CD14-positive monocyte (primary cell): ENCODE measurements at regions not wholly inside any gene's neighbourhood (a gene's known extent, or its start where the extent isn't known, plus 50 kb on each side); places are given as distances from the start of the nearest gene placed in this dataset.

ENCODE experiments used
- DNase-seq, 3 donors: peaks; one replicate each; pipeline ENCODE4 v3.0.0-alpha.2; 2011 to 2022
- H2AFZ ChIP-seq: 2 replicates; pipeline ENCODE4 v1.6.0; 2012; ENCODE audit warnings: mild to moderate bottlenecking, low read depth, low read length, inconsistent platforms; ENCODE audit not compliant: insufficient read depth, poor library complexity, severe bottlenecking
- H3K27ac ChIP-seq, 2 donors: 1 replicate in 1 of 2; 2 replicates in 1 of 2; pipeline ENCODE4 v1.5.1; 2012 to 2013; ENCODE audit warnings: low read length in 2 of 2, control low read depth in 1 of 2, inconsistent platforms in 1 of 2, low read depth in 1 of 2, mild to moderate bottlenecking in 1 of 2
- H3K27me3 ChIP-seq, 2 donors: one replicate each; pipeline versions ENCODE4 v1.6.0 to v1.6.1; 2011 to 2013; ENCODE audit warnings: low read length in 2 of 2; ENCODE audit not compliant: control insufficient read depth in 2 of 2, insufficient read depth in 2 of 2
- H3K36me3 ChIP-seq, 2 donors: replicated peaks in 1 of 2; 1 replicate in 1 of 2; 2 replicates in 1 of 2; pipeline versions ENCODE4 v1.5.1 to v1.6.1; 2012 to 2013; ENCODE audit warnings: low read length in 2 of 2, control low read depth in 1 of 2, inconsistent platforms in 1 of 2, mild to moderate bottlenecking in 1 of 2; ENCODE audit not compliant: insufficient read depth in 2 of 2, control insufficient read depth in 1 of 2
- H3K4me1 ChIP-seq, 2 donors: 1 replicate in 1 of 2; 2 replicates in 1 of 2; pipeline versions ENCODE4 v1.5.1 to v1.6.1; 2012 to 2013; ENCODE audit warnings: low read length in 2 of 2, control low read depth in 1 of 2, inconsistent platforms in 1 of 2, mild to moderate bottlenecking in 1 of 2, moderate library complexity in 1 of 2; ENCODE audit not compliant: insufficient read depth in 2 of 2, control insufficient read depth in 1 of 2
- H3K4me2 ChIP-seq: replicated peaks from 2 replicates; pipeline ENCODE3; 2012; ENCODE audit warnings: low read length, moderate library complexity, mild to moderate bottlenecking; ENCODE audit not compliant: poor library complexity, severe bottlenecking; ENCODE audit errors: extremely low read depth
- H3K4me3 ChIP-seq, 3 experiments: fragments of 200-600 bp in 1 of 3; sonication (generic) in 1 of 3; replicated peaks in 1 of 3; 1 replicate in 2 of 3; 2 replicates in 1 of 3; pipeline ENCODE4 v1.5.1; 2011 to 2013; ENCODE audit warnings: low read length in 3 of 3, mild to moderate bottlenecking in 3 of 3, control low read depth in 2 of 3, low read depth in 2 of 3, inconsistent platforms in 1 of 3, moderate library complexity in 1 of 3
- H3K79me2 ChIP-seq: 2 replicates; pipeline ENCODE4 v1.6.0; 2012; ENCODE audit warnings: mild to moderate bottlenecking, control low read depth, inconsistent platforms, low read length, moderate library complexity; ENCODE audit not compliant: insufficient read depth
- H3K9ac ChIP-seq: 2 replicates; pipeline ENCODE4 v1.6.0; 2017; ENCODE audit warnings: low read length, mild to moderate bottlenecking; ENCODE audit not compliant: insufficient read depth, poor library complexity, severe bottlenecking
- H3K9me3 ChIP-seq, 2 donors: replicated peaks in 1 of 2; 1 replicate in 1 of 2; 2 replicates in 1 of 2; pipeline versions ENCODE4 v1.5.1 to v1.6.1; 2012 to 2013; ENCODE audit warnings: low read length in 2 of 2, control low read depth in 1 of 2; ENCODE audit not compliant: control insufficient read depth in 1 of 2, insufficient read depth in 1 of 2
- H4K20me1 ChIP-seq: 2 replicates; pipeline ENCODE4 v1.6.0; 2012; ENCODE audit warnings: mild to moderate bottlenecking, low read length, control low read depth, moderate library complexity; ENCODE audit not compliant: insufficient read depth
- H3K27ac Mint-ChIP-seq, 7 donors: one replicate each; pipeline ENCODE4 v1.8.0; 2020; ENCODE audit warnings: mild to moderate bottlenecking in 7 of 7, mixed read lengths in 7 of 7, moderate library complexity in 6 of 7, inconsistent platforms in 2 of 7
- H3K27me3 Mint-ChIP-seq, 3 donors: one replicate each; pipeline ENCODE4 v1.8.0; 2021 to 2022; ENCODE audit warnings: low read depth in 3 of 3, mild to moderate bottlenecking in 3 of 3, mixed read lengths in 3 of 3, moderate library complexity in 3 of 3, inconsistent platforms in 1 of 3
- H3K36me3 Mint-ChIP-seq, 2 donors: one replicate each; pipeline ENCODE4 v1.8.0; 2020; ENCODE audit warnings: mixed read lengths in 2 of 2, inconsistent platforms in 1 of 2, mild to moderate bottlenecking in 1 of 2
- H3K4me1 Mint-ChIP-seq: one replicate; pipeline ENCODE4 v1.8.0; 2020; ENCODE audit warnings: mild to moderate bottlenecking, mixed read lengths
- H3K4me3 Mint-ChIP-seq, 2 donors: one replicate each; pipeline ENCODE4 v1.8.0; 2020; ENCODE audit warnings: mild to moderate bottlenecking in 2 of 2, mixed read lengths in 2 of 2, moderate library complexity in 1 of 2
- H3K9me3 Mint-ChIP-seq, 7 donors: one replicate each; pipeline ENCODE4 v1.8.0; 2020 to 2022; ENCODE audit warnings: mixed read lengths in 7 of 7, mild to moderate bottlenecking in 6 of 7, moderate library complexity in 6 of 7, inconsistent platforms in 2 of 7
- WGBS: methylation state at CpG from one replicate; pipeline ENCODE4 v1.1.5; 2013; ENCODE audit warnings: missing lambda C conversion rate; ENCODE audit not compliant: insufficient coverage; 5-methylcytosine and 5-hydroxymethylcytosine counted together
- intact Hi-C, 2 donors: fragments of 100-400 bp; cut with micrococcal nuclease; formaldehyde crosslinking; loops; one replicate each; pipeline versions ENCODE4 v1.15.0 to v1.15.1; 2023
- TF ChIP-seq, protein P1 (sequence below): fragments of 200-600 bp; IDR thresholded peaks from one replicate; pipeline ENCODE4 v1.8.0; 2022; ENCODE audit warnings: antibody characterized with exemption, mild to moderate bottlenecking

DNA sequence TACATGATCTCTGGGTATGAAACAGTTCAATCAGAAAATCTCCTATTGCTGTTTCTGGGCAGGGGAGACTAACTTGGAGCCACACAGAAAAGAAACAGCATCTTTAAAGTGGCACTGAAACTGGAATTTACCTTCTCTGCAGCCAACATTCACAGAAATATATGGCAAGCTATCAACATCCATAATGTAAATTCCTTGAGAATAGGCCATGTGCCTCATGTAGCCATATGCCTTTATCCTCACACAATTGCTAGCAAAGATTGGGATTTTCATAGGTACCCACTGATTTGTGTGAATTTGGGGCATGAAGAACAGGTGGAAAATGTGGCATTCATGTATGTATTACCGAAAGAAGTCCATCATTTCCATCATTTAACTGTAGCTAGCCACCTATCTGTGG is 386.3 kb upstream of the TMCO5A start:
- peaks cover 2 to 16% (median 12%) of the 10 kb centered on the region in 7 donors for H3K9me3 Mint-ChIP-seq
- Histone ChIP-seq H3K9me3 (peaks cover 13 to 22% of the 10 kb centered on the region in 2 donors), H3K27me3 (no peaks in the 10 kb centered on the region), H3K4me1 (no peaks in the 10 kb centered on the region), H4K20me1 (no peaks in the 10 kb centered on the region), H3K79me2 (no peaks in the 10 kb centered on the region), H2AFZ (no peak overlapping the region), H3K36me3 (no peaks in the 10 kb centered on the region), H3K4me3 (no peak overlapping the region), H3K9ac (no peak overlapping the region), H3K4me2 (no peak overlapping the region), H3K27ac (no peak overlapping the region)
- intact Hi-C loops: no loop called here
- no peaks in the 10 kb centered on the region for H3K4me1 Mint-ChIP-seq
- H3K4me3 Mint-ChIP-seq: no peak overlapping the region
- no CpG with 5 or more reads among the region's 1 CpG for WGBS
- no peaks in the 10 kb centered on the region for H3K36me3 Mint-ChIP-seq
- H3K27ac Mint-ChIP-seq: no peak overlapping the region
- TF ChIP-seq, protein P1, sequence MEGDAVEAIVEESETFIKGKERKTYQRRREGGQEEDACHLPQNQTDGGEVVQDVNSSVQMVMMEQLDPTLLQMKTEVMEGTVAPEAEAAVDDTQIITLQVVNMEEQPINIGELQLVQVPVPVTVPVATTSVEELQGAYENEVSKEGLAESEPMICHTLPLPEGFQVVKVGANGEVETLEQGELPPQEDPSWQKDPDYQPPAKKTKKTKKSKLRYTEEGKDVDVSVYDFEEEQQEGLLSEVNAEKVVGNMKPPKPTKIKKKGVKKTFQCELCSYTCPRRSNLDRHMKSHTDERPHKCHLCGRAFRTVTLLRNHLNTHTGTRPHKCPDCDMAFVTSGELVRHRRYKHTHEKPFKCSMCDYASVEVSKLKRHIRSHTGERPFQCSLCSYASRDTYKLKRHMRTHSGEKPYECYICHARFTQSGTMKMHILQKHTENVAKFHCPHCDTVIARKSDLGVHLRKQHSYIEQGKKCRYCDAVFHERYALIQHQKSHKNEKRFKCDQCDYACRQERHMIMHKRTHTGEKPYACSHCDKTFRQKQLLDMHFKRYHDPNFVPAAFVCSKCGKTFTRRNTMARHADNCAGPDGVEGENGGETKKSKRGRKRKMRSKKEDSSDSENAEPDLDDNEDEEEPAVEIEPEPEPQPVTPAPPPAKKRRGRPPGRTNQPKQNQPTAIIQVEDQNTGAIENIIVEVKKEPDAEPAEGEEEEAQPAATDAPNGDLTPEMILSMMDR: no peak
- peaks cover 0 to 2% (median 0%) of the 10 kb centered on the region in 3 donors for H3K27me3 Mint-ChIP-seq
- DNase-seq: no peak

DNA sequence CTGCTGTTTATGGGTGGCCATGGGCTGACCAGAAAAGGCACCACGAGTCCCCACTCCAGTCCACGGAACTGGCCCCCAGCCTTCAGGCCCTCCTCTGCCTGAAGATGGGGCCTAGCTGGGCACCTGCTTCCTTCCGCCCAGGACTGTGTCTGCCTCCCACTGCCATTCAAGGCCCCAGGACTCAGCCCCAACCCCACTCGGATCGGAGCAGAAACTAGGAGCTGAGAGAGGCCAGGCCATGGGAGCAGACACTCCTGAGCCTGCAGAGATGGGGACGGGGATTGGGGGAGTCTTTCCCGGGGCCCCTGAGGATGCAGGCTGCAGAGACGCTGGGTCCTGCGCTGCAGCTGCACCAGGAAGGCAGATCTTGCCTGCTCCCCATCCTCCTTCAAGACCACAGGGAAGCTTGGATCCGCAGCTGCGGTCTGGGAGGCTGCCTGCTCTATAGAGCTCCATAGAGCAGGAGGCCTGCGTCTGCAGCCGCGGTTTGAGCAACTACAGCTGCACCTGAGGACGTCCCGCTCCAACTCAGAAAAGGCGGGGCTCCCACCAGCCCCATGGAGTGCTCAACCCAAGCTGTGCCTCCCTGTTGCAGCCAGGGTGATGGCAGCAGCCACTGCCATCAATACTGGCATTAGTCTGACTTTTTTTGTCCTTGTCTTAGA is 383.9 kb upstream of the TMCO5A start:
- TF ChIP-seq, protein P1: no peak

More for the DNA sequence above, 383.9 kb upstream of the TMCO5A start:
- no peak overlapping the region for H3K27ac ChIP-seq
- peaks cover 3 to 18% (median 12%) of the 10 kb centered on the region in 7 donors for H3K9me3 Mint-ChIP-seq
- no peak overlapping the region for H2AFZ ChIP-seq
- H3K36me3 Mint-ChIP-seq: no peaks in the 10 kb centered on the region
- intact Hi-C loops: no loop called here
- peaks cover 0 to 2% (median 0%) of the 10 kb centered on the region in 3 donors for H3K27me3 Mint-ChIP-seq
- H3K9ac ChIP-seq: no peak overlapping the region
- no peaks in the 10 kb centered on the region for H4K20me1 ChIP-seq
- H3K27ac Mint-ChIP-seq: no peak overlapping the region
- H3K27me3 ChIP-seq: no peaks in the 10 kb centered on the region
- DNase-seq: no peak
- peaks cover 13 to 19% of the 10 kb centered on the region in 2 donors for H3K9me3 ChIP-seq
- H3K36me3 ChIP-seq: no peaks in the 10 kb centered on the region
- no peak overlapping the region for H3K4me3 Mint-ChIP-seq
- H3K4me1 ChIP-seq: no peaks in the 10 kb centered on the region
- H3K4me3 ChIP-seq: no peak overlapping the region
- 89% methylated on average over 12 of the region's 17 CpGs for WGBS
- H3K79me2 ChIP-seq: no peaks in the 10 kb centered on the region
- H3K4me2 ChIP-seq: no peak overlapping the region
- no peaks in the 10 kb centered on the region for H3K4me1 Mint-ChIP-seq
